Neural cell (in vitro differentiated cells): ENCODE measurements at regions not wholly inside any gene's neighbourhood (a gene's known extent, or its start where the extent isn't known, plus 50 kb on each side); places are given as distances from the start of the nearest gene placed in this dataset.

Experiments used
- H2AFZ ChIP-seq: fragments of 200-600, 300-800 bp; sonication (generic), shearing (Covaris generic); 2 replicates; pipeline ENCODE4 v1.6.0; 2014; ENCODE audit warnings: low read depth, mild to moderate bottlenecking, antibody characterized with exemption, low read length, moderate library complexity
- H3F3A ChIP-seq: fragments of 200-600 bp; shearing (Covaris generic); 2 replicates; pipeline ENCODE4 v1.6.1; 2016; ENCODE audit warnings: mild to moderate bottlenecking, moderate library complexity, mixed read lengths, antibody characterized with exemption, low read length; ENCODE audit not compliant: insufficient read depth, poor library complexity, severe bottlenecking
- H3K27ac ChIP-seq: fragments of 200-600, 300-800 bp; sonication (generic), shearing (Covaris generic); 2 replicates; pipeline ENCODE4 v1.5.1; 2014; ENCODE audit warnings: mild to moderate bottlenecking, low read length, moderate library complexity
- H3K27me3 ChIP-seq: fragments of 300-800, 200-600 bp; sonication (generic), shearing (Covaris generic); 2 replicates; pipeline ENCODE4 v1.6.0; 2014; ENCODE audit warnings: mild to moderate bottlenecking, low read depth, low read length, moderate library complexity; ENCODE audit not compliant: insufficient read depth
- H3K36me3 ChIP-seq: fragments of 300-800, 200-600 bp; sonication (generic), shearing (Covaris generic); 2 replicates; pipeline ENCODE4 v1.5.1; 2014; ENCODE audit warnings: mild to moderate bottlenecking, antibody characterized with exemption, low read length, moderate library complexity; ENCODE audit not compliant: insufficient read depth
- H3K4me2 ChIP-seq: fragments of 300-800, 200-600 bp; sonication (generic), shearing (Covaris generic); 2 replicates; pipeline ENCODE4 v1.6.0; 2014; ENCODE audit warnings: mild to moderate bottlenecking, low read length
- H3K4me3 ChIP-seq: fragments of 300-800, 200-600 bp; sonication (generic), shearing (Covaris generic); 2 replicates; pipeline ENCODE4 v1.5.1; 2014; ENCODE audit warnings: mild to moderate bottlenecking, low read length, moderate library complexity
- H3K79me2 ChIP-seq: fragments of 200-600 bp; shearing (Covaris generic); replicated peaks from 2 replicates; pipeline ENCODE4 v1.6.0; 2014; ENCODE audit warnings: mild to moderate bottlenecking, low read length, moderate library complexity; ENCODE audit not compliant: insufficient read depth
- H3K9ac ChIP-seq: fragments of 300-800, 200-600 bp; sonication (generic), shearing (Covaris generic); 2 replicates; pipeline ENCODE4 v1.6.1; 2016; ENCODE audit warnings: mild to moderate bottlenecking, low read length, mixed read lengths
- H3K9me2 ChIP-seq: fragments of 200-600 bp; shearing (Covaris generic); 2 replicates; pipeline ENCODE4 v1.6.1; 2016; ENCODE audit warnings: mild to moderate bottlenecking, low read length, mixed read lengths; ENCODE audit not compliant: insufficient read depth
- H3K9me3 ChIP-seq: fragments of 200-600, 300-800 bp; sonication (generic), shearing (Covaris generic); 2 replicates; pipeline ENCODE4 v1.6.1; 2016; ENCODE audit warnings: mild to moderate bottlenecking, mixed run types, low read length, moderate library complexity, mixed read lengths
- H4K20me1 ChIP-seq: fragments of 200-600 bp; shearing (Covaris generic); 2 replicates; pipeline ENCODE4 v1.6.1; 2016; ENCODE audit warnings: mild to moderate bottlenecking, mixed run types; ENCODE audit not compliant: insufficient read depth
- CTCF ChIP-seq: fragments of 450-650 bp; IDR thresholded peaks from 2 replicates; pipeline ENCODE4 v1.5.1; 2014; ENCODE audit warnings: antibody characterized with exemption, mild to moderate bottlenecking, moderate library complexity; ENCODE audit not compliant: poor library complexity, severe bottlenecking
- EP300 ChIP-seq: fragments of 450-650 bp; conservative IDR thresholded peaks from 2 replicates; pipeline ENCODE4 v1.6.1; 2014; ENCODE audit warnings: antibody characterized with exemption, mild to moderate bottlenecking, moderate library complexity; ENCODE audit not compliant: poor library complexity, severe bottlenecking
- EZH2 ChIP-seq: fragments of 200-600, 300-800 bp; shearing (Covaris generic), sonication (generic); IDR thresholded peaks from 2 replicates; pipeline ENCODE4 v1.6.1; 2014; ENCODE audit warnings: antibody characterized with exemption, low read length, borderline replicate concordance, mild to moderate bottlenecking; ENCODE audit not compliant: insufficient read depth, poor library complexity, severe bottlenecking
- MXI1 ChIP-seq: fragments of 450-650 bp; conservative IDR thresholded peaks from 2 replicates; pipeline ENCODE4 v1.6.1; 2014; ENCODE audit warnings: antibody characterized with exemption, mild to moderate bottlenecking; ENCODE audit not compliant: poor library complexity, severe bottlenecking
- POLR2AphosphoS5 ChIP-seq: IDR thresholded peaks from 2 replicates; pipeline ENCODE4 v1.6.1; 2012
- RAD21 ChIP-seq: fragments of 450-650 bp; conservative IDR thresholded peaks from 2 replicates; pipeline ENCODE4 v1.6.1; 2014; ENCODE audit warnings: antibody characterized with exemption, mild to moderate bottlenecking, moderate library complexity
- SMC3 ChIP-seq: fragments of 450-650 bp; conservative IDR thresholded peaks from 2 replicates; pipeline ENCODE4 v1.6.1; 2014; ENCODE audit warnings: antibody characterized with exemption, mild to moderate bottlenecking, moderate library complexity; ENCODE audit not compliant: poor library complexity
- TAF1 ChIP-seq: IDR thresholded peaks from 2 replicates; pipeline ENCODE4 v1.6.1; 2012; ENCODE audit warnings: low read depth
- TF ChIP-seq, protein P1 (sequence below): IDR thresholded peaks from 2 replicates; pipeline ENCODE4 v1.6.1; 2012; ENCODE audit warnings: borderline replicate concordance

DNA sequence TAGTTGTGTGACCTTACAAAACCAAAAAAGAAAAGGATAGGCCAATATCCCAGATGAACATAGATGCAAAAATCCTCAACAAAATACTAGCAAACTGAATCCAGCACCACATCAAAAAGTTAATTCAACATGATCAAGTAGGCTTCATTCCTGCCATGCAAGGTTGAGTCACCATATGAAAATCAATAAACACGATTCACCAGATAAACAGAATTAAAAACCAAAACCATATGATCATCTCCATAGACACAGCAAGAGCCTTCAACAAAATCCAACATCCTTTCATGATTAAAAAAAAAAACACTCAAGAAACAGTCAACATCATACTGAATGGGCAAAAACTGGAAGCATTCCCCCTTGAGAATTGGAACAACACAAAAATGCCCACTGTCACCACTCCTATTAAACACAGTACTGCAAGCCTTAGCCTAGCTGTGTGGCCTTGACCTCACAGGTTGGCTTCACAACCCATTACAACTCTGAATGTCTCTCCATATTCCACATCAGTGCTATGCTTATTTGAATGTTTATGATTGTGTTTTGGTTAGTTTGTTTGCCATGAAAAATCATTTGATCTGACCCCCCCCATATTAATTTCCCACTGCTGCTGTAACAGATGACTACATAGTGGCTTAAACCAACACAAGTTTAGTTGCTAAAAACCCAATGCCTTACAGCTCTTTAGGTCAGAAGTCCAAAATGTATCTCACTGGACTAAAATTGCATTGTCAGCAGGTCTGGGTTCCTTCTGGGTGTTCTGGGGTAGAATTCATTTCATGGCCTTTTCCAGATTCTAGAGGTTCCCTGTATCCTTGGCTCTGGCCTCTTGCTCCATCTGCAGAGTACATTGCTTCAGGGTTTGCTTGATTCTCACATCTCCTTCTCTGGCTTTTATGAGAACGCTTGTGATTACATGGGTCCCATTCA is 257.1 kb upstream of the DYNLRB2 start:
- H3K79me2 ChIP-seq, result no peaks in the 10 kb centered on the region
- H2AFZ ChIP-seq, result no peak overlapping the region
- TF ChIP-seq, protein P1, sequence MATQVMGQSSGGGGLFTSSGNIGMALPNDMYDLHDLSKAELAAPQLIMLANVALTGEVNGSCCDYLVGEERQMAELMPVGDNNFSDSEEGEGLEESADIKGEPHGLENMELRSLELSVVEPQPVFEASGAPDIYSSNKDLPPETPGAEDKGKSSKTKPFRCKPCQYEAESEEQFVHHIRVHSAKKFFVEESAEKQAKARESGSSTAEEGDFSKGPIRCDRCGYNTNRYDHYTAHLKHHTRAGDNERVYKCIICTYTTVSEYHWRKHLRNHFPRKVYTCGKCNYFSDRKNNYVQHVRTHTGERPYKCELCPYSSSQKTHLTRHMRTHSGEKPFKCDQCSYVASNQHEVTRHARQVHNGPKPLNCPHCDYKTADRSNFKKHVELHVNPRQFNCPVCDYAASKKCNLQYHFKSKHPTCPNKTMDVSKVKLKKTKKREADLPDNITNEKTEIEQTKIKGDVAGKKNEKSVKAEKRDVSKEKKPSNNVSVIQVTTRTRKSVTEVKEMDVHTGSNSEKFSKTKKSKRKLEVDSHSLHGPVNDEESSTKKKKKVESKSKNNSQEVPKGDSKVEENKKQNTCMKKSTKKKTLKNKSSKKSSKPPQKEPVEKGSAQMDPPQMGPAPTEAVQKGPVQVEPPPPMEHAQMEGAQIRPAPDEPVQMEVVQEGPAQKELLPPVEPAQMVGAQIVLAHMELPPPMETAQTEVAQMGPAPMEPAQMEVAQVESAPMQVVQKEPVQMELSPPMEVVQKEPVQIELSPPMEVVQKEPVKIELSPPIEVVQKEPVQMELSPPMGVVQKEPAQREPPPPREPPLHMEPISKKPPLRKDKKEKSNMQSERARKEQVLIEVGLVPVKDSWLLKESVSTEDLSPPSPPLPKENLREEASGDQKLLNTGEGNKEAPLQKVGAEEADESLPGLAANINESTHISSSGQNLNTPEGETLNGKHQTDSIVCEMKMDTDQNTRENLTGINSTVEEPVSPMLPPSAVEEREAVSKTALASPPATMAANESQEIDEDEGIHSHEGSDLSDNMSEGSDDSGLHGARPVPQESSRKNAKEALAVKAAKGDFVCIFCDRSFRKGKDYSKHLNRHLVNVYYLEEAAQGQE, result no peak
- TF ChIP-seq POLR2AphosphoS5 (no peak), SMC3 (no peak), TAF1 (no peak), RAD21 (no peak), MXI1 (no peak), EZH2 (no peak), EP300 (no peak), CTCF (no peak)
- H3K9me3 ChIP-seq, result no peaks in the 10 kb centered on the region
- H3K9ac ChIP-seq, result no peak overlapping the region
- H3K9me2 ChIP-seq, result no peaks in the 10 kb centered on the region
- no peak overlapping the region for H3K4me2 ChIP-seq
- H3K36me3 ChIP-seq, result no peaks in the 10 kb centered on the region
- no peak overlapping the region for H3K4me3 ChIP-seq
- H3F3A ChIP-seq, result no peaks in the 10 kb centered on the region
- H4K20me1 ChIP-seq, result no peaks in the 10 kb centered on the region
- H3K27ac ChIP-seq, result no peak overlapping the region
- H3K27me3 ChIP-seq, result no peaks in the 10 kb centered on the region

DNA sequence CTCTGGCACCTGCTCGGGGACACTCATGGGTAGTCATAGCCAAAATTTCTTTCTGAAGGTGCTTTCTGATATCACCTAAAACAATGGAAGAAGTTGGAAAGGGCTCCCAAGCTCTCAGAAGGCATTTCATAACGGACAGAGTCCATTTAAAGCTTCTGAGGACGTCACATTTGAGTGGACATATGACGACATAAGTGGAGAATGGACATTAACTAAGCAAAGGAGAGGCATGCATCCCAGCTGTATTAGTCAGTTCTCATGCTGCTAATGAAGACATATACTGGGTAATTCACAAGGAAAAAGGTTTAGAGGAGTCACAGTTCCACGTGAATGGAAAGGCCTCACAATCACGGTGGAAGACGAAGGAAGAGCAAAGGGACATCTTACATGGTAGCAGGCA is 260.2 kb upstream of the DYNLRB2 start:
- no peaks in the 10 kb centered on the region for H3K9me2 ChIP-seq

More for the DNA sequence above, 260.2 kb upstream of the DYNLRB2 start:
- no peak overlapping the region for H3K27ac ChIP-seq
- no peak overlapping the region for H3K9ac ChIP-seq
- H3K4me2 ChIP-seq, result no peak overlapping the region
- no peaks in the 10 kb centered on the region for H3K9me3 ChIP-seq
- H3K27me3 ChIP-seq, result no peaks in the 10 kb centered on the region
- H3F3A ChIP-seq, result no peaks in the 10 kb centered on the region
- H3K4me3 ChIP-seq, result no peak overlapping the region
- H2AFZ ChIP-seq, result no peak overlapping the region
- TF ChIP-seq EZH2 (no peak), TAF1 (no peak), CTCF (no peak), EP300 (no peak), POLR2AphosphoS5 (no peak), RAD21 (no peak), SMC3 (no peak), MXI1 (no peak)
- TF ChIP-seq, protein P1, result no peak
- H3K36me3 ChIP-seq, result no peaks in the 10 kb centered on the region
- H3K79me2 ChIP-seq, result no peaks in the 10 kb centered on the region
- H4K20me1 ChIP-seq, result no peaks in the 10 kb centered on the region
